ENCODE measurements at regions not wholly inside any gene's neighbourhood (a gene's known extent, or its start where the extent isn't known, plus 50 kb on each side); places are given as distances from the start of the nearest gene placed in this dataset.
"Not testable (repeated sequence)": the region's sequence is repeated elsewhere in the genome, so short reads cannot be mapped to it uniquely, and the experiment has no call there.

GRCh38 chr10:81288544-81288943 is 586.5 kb upstream of the NRG3 start:
- DNase-seq: no peak

DNA sequence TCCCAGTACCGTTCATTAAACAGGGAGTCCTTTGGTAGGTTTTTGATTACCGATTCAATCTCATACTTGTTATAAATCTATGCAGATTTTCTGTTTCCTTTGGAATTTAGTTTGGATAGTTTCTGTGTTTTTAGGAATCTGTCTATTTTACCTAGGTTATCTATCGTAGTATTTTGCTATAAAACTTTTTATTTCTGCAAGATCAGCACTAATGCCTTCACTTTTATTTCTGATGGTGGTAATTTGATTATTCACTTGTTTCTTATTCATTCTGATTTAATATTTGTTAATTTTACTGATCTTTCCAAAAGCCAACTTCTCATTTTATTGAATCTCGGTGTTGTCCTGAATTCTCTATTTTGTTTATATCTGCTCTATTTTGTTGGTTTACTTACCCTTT is 577.7 kb upstream of the NRG3 start:
- DNase-seq: no peak

DNA sequence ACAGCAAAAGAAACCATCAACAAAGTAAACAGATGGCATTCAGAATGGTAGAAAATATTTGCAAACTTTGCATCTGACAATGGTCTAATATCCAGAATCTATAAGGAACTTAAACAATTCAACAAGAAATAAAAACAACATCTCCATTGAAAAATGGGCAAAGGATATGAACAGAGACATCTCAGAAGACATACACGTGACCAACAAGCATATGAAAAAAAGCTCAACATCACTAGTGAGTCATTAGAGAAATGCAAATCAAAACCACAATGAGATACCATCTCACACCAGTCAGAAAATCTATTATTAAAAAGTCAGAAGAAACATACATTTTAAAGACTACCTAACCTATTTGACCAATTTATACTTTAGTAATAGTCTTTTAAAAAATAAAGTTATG is 571.3 kb upstream of the NRG3 start:
- no peak for DNase-seq

DNA sequence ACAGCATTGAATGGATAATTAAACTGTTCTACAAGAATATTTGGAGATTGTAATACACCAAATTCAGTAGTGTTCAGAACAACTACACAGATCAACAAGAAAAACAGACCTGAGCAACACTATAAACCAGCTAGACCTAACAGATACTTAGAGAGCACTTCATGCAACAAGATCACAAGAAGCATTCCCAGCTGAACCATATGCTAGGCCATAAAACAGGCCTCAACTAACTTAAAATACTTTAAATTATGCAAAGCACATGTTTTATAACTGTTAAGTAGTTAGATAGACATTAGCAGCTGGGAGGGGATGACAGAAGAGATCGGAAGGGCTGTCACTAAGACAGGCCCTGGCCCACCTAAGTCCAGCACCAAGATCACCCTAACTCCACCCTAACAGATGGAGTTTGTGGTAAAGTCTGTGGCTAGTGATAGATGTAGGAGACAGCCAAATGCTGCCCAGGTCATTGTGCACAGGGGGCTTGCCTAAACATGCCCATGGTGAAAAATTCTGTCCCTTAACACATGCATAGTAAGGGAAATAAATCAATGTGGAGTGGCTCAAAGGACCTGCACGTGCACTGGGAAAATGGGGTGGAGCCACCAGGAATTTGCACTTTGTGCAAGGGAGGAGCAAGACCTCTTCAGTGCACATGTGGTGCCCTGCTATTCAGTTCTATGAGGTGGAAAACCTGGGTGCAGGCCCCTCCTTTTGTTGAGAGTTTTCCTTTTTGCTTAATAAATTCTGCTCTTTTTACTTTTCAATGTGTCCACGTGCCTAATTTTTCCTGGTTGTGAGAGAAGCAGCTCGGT is 567.8 kb upstream of the NRG3 start:
- no peak for DNase-seq

DNA sequence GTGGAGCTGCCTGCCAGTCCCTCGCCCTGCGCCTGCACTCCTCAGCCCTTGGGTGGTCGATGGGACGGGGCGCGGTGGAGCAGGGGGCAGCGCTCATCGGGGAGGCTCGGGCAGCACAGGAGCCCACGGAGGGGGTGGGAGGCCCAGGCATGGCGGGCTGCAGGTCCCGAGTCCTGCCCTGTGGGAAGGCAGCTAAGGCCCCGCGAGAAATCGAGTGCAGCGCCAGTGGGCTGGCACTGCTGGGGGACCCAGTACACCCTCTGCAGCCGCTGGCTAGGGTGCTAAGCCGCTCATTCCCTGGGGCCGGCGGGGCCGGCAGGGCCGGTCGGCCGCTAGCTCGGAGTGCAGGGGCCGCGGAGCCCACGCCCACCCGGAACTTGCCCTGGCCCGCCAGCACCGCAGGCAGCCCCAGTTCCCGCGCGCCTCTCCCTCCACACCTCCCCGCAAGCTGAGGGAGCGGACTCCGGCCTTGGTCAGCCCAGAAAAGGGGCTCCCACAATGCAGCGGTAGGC is 565.9 kb upstream of the NRG3 start:
- DNase-seq: no peak

GRCh38 chr10:81314471-81314870 is 560.5 kb upstream of the NRG3 start:
- no peak for DNase-seq

DNA sequence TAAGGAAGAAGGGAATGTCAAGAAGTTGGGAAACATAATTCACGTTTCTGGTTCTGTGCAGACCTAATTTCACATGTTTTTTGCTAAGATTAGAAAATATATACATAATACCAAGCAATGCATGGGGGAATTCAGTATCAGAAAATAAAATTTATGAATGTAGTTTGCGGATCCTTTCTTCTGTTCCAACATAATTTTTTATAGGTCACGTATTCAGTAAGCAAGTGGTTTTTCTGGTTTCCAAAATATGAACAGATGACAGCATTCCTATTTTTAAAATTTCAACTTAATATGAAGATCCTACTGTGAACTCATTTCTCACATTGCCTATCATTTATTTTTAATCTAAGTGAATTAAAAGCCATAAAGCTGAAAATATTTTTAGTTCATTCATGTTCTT is 560.0 kb upstream of the NRG3 start:
- no peak for DNase-seq

GRCh38 chr10:81348003-81348402 is 527.0 kb upstream of the NRG3 start:
- DNase-seq: no peak

GRCh38 chr10:81367132-81367531 is 507.9 kb upstream of the NRG3 start:
- no peak for DNase-seq

- DNase-seq: no peak
Measured at GRCh38 chr10:81386817-81387216, 488.2 kb upstream of the NRG3 start.

GRCh38 chr10:81403451-81403850 is 471.5 kb upstream of the NRG3 start:
- DNase-seq: no peak

DNA sequence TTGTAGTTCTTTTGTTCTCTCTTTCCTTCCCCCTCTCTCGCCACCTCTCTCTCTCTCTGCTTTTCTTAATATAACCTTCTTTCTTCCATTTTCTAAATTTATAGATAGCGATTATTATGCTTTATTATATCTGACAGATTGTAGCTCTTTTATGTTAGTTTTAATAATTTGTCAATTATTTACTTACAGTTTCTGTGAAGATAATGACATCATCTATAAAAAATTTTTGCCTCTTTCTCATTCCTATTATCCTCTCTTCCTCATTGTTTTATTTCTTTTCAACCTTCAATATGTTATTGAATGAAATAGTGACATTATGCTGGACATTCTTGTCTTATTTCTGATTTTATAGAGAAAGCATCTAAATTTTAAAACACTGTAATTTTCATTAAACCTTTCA is 469.6 kb upstream of the NRG3 start:
- DNase-seq: no peak

- DNase-seq: no peak
Measured at GRCh38 chr10:81414038-81414437, 461.0 kb upstream of the NRG3 start.

DNA sequence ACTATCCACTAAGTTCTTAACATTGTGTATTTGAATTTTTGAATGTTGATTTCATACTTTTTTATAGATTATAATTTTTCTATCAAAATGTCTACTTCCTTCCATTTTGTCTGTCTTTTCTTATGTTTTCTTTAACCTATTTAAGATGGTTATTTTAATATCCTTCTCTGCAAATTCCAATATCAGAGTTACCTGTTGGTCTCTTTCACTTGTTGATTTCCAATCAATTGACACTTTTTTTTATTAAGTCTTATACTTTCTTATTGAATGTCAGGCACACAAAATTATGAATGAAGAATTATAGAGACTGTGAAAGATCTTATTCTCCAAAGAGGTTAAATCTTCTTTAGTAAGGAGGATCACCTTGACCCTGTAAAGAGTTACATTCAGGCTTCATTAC is 448.3 kb upstream of the NRG3 start:
- no peak for DNase-seq

GRCh38 chr10:81428456-81429134 is 446.4 kb upstream of the NRG3 start:
- DNase-seq: no peak

- DNase-seq: no peak
Measured at GRCh38 chr10:81439445-81439844, 435.5 kb upstream of the NRG3 start.

- DNase-seq: not testable (repeated sequence)
Measured at GRCh38 chr10:81441624-81442023, 433.4 kb upstream of the NRG3 start.

- DNase-seq: no peak
Measured at GRCh38 chr10:81444242-81444929, 430.6 kb upstream of the NRG3 start.

GRCh38 chr10:81450651-81451050 is 424.3 kb upstream of the NRG3 start:
- no peak for DNase-seq

GRCh38 chr10:81472927-81473470 is 402.0 kb upstream of the NRG3 start:
- DNase-seq: no peak

- DNase-seq: no peak
Measured at GRCh38 chr10:81473755-81474154, 401.2 kb upstream of the NRG3 start.

GRCh38 chr10:81479316-81479715 is 395.7 kb upstream of the NRG3 start:
- DNase-seq: no peak

GRCh38 chr10:81496626-81497025 is 378.4 kb upstream of the NRG3 start:
- DNase-seq: no peak
